ENCODE measurements at regions not wholly inside any gene's neighbourhood (a gene's known extent, or its start where the extent isn't known, plus 50 kb on each side); places are given as distances from the start of the nearest gene placed in this dataset.

DNA sequence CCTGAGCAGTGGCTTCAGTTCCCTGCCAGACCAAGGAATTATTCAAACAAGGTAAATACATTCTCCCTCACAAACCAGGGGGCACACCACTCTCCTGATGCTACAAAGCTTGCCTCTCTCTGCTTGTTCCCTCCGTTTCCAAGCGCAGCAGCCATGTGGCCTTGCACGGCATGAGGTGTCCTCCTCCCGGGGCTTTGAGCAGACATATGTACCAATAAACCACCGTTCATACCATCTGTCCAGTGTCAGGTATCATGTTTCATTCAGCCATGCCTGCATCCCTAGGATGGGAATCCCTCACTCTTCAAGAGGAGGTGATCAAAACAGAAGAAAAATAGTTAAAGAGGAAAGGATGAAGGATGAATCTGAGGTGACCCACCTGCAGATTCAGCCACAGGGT lies 282.7 kb downstream of the ENC1 start:
- Mint-ChIP-seq H3K4me1 (ENCODE audit: unreplicated experiment) (peaks cover 10% of the 10 kb centered on the region), H3K27me3 (no peaks in the 10 kb centered on the region), H3K27ac (no peak overlapping the region), H3K36me3 (no peaks in the 10 kb centered on the region), H3K9me3 (no peaks in the 10 kb centered on the region), H3K4me3 (no peak overlapping the region)
- no peak for DNase-seq (ENCODE audit: extremely low spot score, unreplicated experiment)
- TF ChIP-seq CTCF (conservative IDR thresholded peaks at IDR 0.05), result no peak

DNA sequence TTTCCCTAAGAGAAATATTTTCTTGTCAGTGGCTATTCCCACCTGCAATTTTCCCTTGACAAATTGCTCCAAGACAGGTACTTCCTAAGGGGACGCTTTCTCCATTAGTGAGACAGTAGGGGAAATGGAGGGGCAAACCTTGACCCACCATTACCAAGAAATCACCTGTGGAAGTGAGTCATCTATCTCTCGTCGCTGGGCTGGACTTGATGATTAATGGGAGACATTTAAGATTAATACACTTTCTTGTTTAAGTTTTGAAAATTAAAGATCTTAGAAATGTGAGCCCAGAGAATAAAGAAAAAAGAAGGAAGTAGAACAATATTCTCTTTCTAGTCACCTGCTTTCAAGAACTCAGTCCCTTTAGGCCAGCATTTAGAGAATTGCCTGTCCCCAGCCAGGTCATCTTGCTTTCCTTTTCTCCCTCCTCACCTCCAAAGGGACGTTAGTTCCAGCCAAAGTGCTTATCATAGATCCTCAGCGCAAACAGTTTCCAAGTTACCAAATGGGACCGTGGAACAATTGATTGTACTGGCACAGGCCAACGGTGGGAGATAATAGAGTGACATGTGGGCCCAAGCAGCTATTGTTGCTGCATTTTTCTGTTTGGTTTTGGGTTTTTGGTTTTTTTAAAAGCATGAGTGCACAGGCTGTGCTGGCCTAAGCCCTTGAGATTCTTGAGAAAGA lies 284.4 kb downstream of the ENC1 start:
- no peak for TF ChIP-seq CTCF (conservative IDR thresholded peaks at IDR 0.05)
- Mint-ChIP-seq H3K27me3 (no peaks in the 10 kb centered on the region), H3K27ac (peak overlapping the region; percentile 68), H3K9me3 (no peaks in the 10 kb centered on the region), H3K4me1 (ENCODE audit: unreplicated experiment) (peaks cover 16% of the 10 kb centered on the region), H3K4me3 (no peak overlapping the region), H3K36me3 (no peaks in the 10 kb centered on the region)
- no peak for DNase-seq (ENCODE audit: extremely low spot score, unreplicated experiment)

DNA sequence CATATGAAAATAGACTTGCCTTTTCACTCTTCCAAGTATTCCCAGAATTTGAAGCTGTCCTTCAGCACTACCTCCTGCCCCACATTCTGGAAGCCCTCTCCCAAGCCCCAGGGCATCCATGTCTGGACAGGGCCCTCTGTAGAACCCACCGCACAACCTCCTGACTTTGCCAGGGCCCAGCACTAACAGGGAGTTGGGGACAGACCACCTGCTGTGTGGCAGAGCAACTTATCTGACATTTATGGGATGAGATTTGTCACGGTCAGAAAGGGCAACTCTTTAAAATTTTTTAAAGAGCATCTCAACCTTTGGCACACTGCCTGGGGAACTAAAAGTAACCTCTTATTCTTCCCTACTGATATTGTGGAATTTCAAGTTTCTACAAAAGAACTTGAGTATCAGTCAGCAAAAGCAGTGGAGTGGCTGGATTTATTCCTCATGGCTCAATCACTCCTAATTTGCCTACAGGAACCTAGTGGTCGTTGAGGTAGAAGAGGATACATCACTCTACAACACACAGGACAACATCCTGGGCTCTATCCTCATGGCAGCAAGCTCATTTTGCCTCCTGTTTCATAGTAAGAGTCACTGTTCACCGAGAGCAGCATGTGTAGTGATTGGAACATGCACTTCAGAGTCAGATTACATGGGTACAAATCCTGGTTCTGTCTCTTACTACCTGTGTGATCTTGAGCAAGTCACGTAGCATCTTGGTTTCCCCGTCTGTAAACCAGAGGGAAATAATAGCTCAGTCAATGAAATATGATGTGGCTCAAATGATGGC lies 285.3 kb downstream of the ENC1 start:
- H3K4me1 Mint-ChIP-seq (ENCODE audit: unreplicated experiment), result peaks cover 16% of the 10 kb centered on the region
- no peak for DNase-seq (ENCODE audit: extremely low spot score, unreplicated experiment)
- H3K9me3 Mint-ChIP-seq, result no peaks in the 10 kb centered on the region
- H3K4me3 Mint-ChIP-seq, result no peak overlapping the region
- H3K27me3 Mint-ChIP-seq, result no peaks in the 10 kb centered on the region
- no peak for TF ChIP-seq CTCF (conservative IDR thresholded peaks at IDR 0.05)
- peak overlapping the region; percentile 68 for H3K27ac Mint-ChIP-seq
- H3K36me3 Mint-ChIP-seq, result no peaks in the 10 kb centered on the region

DNA sequence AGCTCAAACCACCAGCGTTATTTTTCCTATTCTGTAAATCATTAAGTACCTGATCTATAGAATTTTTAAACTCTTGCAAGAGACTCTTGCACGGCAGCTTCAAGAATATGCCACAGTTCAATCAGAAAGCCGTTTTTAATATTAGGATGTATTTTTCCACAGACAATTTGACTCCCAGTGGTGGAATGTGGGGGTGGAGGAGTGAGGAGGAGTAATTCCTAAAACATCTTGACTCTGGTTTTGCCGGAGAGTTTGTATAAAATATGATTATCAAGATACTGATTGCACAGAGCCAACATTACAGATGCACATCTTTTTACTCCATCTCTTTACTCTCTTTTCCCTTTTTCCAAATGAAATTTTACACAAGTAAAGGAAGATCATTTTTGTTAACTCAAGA lies 288.3 kb downstream of the ENC1 start:
- H3K27ac Mint-ChIP-seq, result no peak overlapping the region
- no peaks in the 10 kb centered on the region for H3K9me3 Mint-ChIP-seq
- no peak overlapping the region for H3K4me3 Mint-ChIP-seq
- no peak for DNase-seq (ENCODE audit: extremely low spot score, unreplicated experiment)
- H3K36me3 Mint-ChIP-seq, result no peaks in the 10 kb centered on the region
- peaks cover 12% of the 10 kb centered on the region for H3K4me1 Mint-ChIP-seq (ENCODE audit: unreplicated experiment)
- no peaks in the 10 kb centered on the region for H3K27me3 Mint-ChIP-seq
- TF ChIP-seq CTCF (conservative IDR thresholded peaks at IDR 0.05), result no peak

DNA sequence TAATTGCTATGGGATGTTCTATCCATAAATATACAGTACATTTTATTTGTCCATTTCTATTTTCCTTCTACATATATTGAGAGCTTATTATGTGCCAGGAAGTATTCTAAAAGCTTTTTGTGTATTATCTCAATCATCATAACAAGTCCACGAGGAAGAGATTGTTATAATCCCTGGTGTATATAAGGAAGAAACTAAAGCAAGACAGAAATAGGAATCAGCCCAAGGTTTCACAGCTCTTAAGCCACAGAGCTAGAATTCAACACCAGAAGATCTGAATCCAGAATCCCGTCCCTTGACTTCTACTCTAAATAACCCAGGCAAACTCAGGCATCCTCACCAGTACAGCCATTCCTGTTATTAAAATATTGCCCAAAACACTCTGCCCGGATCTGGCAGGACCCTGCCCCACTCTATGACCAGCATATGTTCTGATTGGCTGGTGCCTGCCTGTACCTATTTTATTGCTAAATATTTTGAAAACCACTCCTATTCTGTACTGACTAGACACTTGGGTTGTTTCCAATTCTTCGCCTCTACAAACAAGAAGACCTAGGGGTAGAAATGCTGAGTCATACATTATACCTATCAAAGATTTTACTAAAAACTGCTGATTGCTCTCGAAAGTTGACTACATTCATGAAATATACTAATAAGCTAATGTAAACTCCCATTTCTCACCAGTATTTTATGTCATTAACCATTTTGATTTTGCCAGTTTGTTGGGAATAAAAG lies 297.4 kb downstream of the ENC1 start:
- no peaks in the 10 kb centered on the region for H3K36me3 Mint-ChIP-seq
- no peaks in the 10 kb centered on the region for H3K9me3 Mint-ChIP-seq
- no peak for DNase-seq (ENCODE audit: extremely low spot score, unreplicated experiment)
- peaks cover 22% of the 10 kb centered on the region for H3K4me1 Mint-ChIP-seq (ENCODE audit: unreplicated experiment)
- no peak overlapping the region for H3K4me3 Mint-ChIP-seq
- TF ChIP-seq CTCF (conservative IDR thresholded peaks at IDR 0.05), result no peak
- H3K27ac Mint-ChIP-seq, result peak overlapping the region; percentile 2
- no peaks in the 10 kb centered on the region for H3K27me3 Mint-ChIP-seq

Measured in type B pancreatic cell (in vitro differentiated cells).